ENCODE measurements at regions not wholly inside any gene's neighbourhood (a gene's known extent, or its start where the extent isn't known, plus 50 kb on each side); places are given as distances from the start of the nearest gene placed in this dataset.

DNA sequence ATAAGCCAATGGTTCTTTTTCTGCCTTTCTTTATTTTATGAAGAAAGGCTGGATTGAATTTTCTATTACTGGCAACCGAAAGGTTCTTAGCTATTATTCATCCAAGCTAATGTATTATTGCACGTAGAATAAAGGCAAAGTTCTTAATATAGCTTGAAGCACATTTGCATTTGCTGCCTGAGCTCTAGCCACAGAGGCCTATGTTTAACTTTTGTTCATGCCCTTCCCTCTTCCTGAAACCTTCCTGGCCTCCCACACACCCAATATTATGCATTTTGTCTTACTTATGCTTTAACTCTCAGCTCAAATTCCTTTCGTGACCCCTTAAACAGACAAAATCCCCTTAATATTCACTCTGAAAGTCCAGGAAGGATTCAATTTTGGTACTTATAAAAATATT lies 71.0 kb upstream of the ZNF280D start:
- H3K36me3 ChIP-seq (ENCODE audit: insufficient read depth, low read length, poor library complexity, severe bottlenecking) = no peaks in the 10 kb centered on the region
- CTCF ChIA-PET = no interaction called here
- peak; percentile 45 for DNase-seq (ENCODE audit: low spot score)
- intact Hi-C loops (cut with micrococcal nuclease; ENCODE audit: unreplicated experiment) = no loop called here
- H3K27me3 ChIP-seq (replicated peaks; ENCODE audit: insufficient read depth, low read depth, low read length, poor library complexity) = no peaks in the 10 kb centered on the region
- no TSS peak for BruUV-seq (replicated peaks)
- H3K4me1 ChIP-seq (ENCODE audit: insufficient read depth, low read length, poor library complexity, severe bottlenecking) = peaks cover 19% of the 10 kb centered on the region
- no peak for TF ChIP-seq EZH2 (IDR thresholded peaks at IDR 0.05; ENCODE audit: borderline replicate concordance, low read depth, low read length, poor library complexity, severe bottlenecking)
- TF ChIP-seq, protein P1, sequence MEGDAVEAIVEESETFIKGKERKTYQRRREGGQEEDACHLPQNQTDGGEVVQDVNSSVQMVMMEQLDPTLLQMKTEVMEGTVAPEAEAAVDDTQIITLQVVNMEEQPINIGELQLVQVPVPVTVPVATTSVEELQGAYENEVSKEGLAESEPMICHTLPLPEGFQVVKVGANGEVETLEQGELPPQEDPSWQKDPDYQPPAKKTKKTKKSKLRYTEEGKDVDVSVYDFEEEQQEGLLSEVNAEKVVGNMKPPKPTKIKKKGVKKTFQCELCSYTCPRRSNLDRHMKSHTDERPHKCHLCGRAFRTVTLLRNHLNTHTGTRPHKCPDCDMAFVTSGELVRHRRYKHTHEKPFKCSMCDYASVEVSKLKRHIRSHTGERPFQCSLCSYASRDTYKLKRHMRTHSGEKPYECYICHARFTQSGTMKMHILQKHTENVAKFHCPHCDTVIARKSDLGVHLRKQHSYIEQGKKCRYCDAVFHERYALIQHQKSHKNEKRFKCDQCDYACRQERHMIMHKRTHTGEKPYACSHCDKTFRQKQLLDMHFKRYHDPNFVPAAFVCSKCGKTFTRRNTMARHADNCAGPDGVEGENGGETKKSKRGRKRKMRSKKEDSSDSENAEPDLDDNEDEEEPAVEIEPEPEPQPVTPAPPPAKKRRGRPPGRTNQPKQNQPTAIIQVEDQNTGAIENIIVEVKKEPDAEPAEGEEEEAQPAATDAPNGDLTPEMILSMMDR (conservative IDR thresholded peaks at IDR 0.05; ENCODE audit: low read depth, low read length) = no peak
- peak overlapping the region; percentile 19 for H3K27ac ChIP-seq (ENCODE audit: low read depth, low read length, poor library complexity, severe bottlenecking)
- POLR2A ChIA-PET (ENCODE audit: low non-redundant PET) = no interaction called here
- no peak overlapping the region for H3K4me3 ChIP-seq (ENCODE audit: low read depth, low read length, poor library complexity, severe bottlenecking)
- peaks cover 26% of the 10 kb centered on the region for H3K9me3 ChIP-seq (ENCODE audit: low read depth, low read length, poor library complexity, severe bottlenecking)

DNA sequence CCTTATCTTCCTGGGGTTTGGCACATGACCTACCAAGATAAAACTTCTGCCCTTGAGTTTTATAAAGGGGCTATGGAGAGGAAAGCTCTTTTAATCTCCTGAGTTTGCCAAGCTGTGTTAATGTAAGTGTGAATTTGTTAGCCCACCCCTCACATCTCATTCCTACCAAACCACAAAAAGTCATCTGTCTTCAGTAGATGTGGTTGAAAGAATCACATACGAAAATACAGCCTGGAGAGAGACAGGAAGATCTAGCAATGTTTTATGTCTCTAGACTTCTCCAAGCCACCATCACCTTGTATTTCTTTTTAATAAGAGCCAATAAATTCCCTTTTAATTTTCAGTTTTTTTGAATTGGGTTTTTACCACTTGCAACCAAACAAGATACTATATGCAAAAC lies 68.9 kb upstream of the ZNF280D start:
- POLR2A ChIA-PET (ENCODE audit: low non-redundant PET) = no interaction called here
- Histone ChIP-seq H3K4me1 (ENCODE audit: insufficient read depth, low read length, poor library complexity, severe bottlenecking) (peaks cover 19% of the 10 kb centered on the region), H3K27me3 (replicated peaks; ENCODE audit: insufficient read depth, low read depth, low read length, poor library complexity) (no peaks in the 10 kb centered on the region), H3K27ac (ENCODE audit: low read depth, low read length, poor library complexity, severe bottlenecking) (no peak overlapping the region), H3K36me3 (ENCODE audit: insufficient read depth, low read length, poor library complexity, severe bottlenecking) (no peaks in the 10 kb centered on the region), H3K4me3 (ENCODE audit: low read depth, low read length, poor library complexity, severe bottlenecking) (no peak overlapping the region), H3K9me3 (ENCODE audit: low read depth, low read length, poor library complexity, severe bottlenecking) (peaks cover 6% of the 10 kb centered on the region)
- CTCF ChIA-PET = no interaction called here
- no TSS peak for BruUV-seq (replicated peaks)
- DNase-seq (ENCODE audit: low spot score) = no peak
- intact Hi-C loops (cut with micrococcal nuclease; ENCODE audit: unreplicated experiment) = no loop called here
- TF ChIP-seq EZH2 (IDR thresholded peaks at IDR 0.05; ENCODE audit: borderline replicate concordance, low read depth, low read length, poor library complexity, severe bottlenecking) = no peak
- TF ChIP-seq, protein P1 (conservative IDR thresholded peaks at IDR 0.05; ENCODE audit: low read depth, low read length) = no peak

DNA sequence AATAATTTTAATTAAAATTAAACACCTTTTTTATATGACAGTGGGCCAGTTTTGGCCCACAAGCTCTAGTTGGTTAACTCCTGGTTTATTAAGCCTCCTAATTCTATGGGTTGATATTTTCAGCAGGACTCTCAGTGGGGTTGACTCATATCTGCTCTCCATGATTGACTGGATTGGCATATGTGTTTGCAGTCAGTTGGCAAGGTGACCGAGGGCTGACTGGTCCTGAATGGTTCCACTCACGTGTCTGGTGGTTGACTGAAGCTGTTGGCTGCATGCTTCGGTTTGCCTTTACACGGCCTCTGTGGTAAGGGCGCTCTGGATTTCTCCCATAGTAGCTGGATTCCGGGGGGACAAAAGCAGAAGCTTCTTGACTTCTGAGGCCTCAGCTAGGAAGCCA lies 65.3 kb upstream of the ZNF280D start:
- no TSS peak for BruUV-seq (replicated peaks)
- Histone ChIP-seq H3K27me3 (replicated peaks; ENCODE audit: insufficient read depth, low read depth, low read length, poor library complexity) (no peaks in the 10 kb centered on the region), H3K9me3 (ENCODE audit: low read depth, low read length, poor library complexity, severe bottlenecking) (peaks cover 4% of the 10 kb centered on the region), H3K36me3 (ENCODE audit: insufficient read depth, low read length, poor library complexity, severe bottlenecking) (no peaks in the 10 kb centered on the region), H3K4me3 (ENCODE audit: low read depth, low read length, poor library complexity, severe bottlenecking) (no peak overlapping the region), H3K27ac (ENCODE audit: low read depth, low read length, poor library complexity, severe bottlenecking) (no peak overlapping the region), H3K4me1 (ENCODE audit: insufficient read depth, low read length, poor library complexity, severe bottlenecking) (no peaks in the 10 kb centered on the region)
- ChIA-PET POLR2A (ENCODE audit: low non-redundant PET) (no interaction called here), CTCF (no interaction called here)
- no peak for DNase-seq (ENCODE audit: low spot score)
- no peak for TF ChIP-seq EZH2 (IDR thresholded peaks at IDR 0.05; ENCODE audit: borderline replicate concordance, low read depth, low read length, poor library complexity, severe bottlenecking)
- TF ChIP-seq, protein P1 (conservative IDR thresholded peaks at IDR 0.05; ENCODE audit: low read depth, low read length) = no peak
- intact Hi-C loops (cut with micrococcal nuclease; ENCODE audit: unreplicated experiment) = no loop called here
